Fibroblast of lung (primary cell): ENCODE measurements at regions not wholly inside any gene's neighbourhood (a gene's known extent, or its start where the extent isn't known, plus 50 kb on each side); places are given as distances from the start of the nearest gene placed in this dataset.

Source experiments
- CTCF ChIP-seq, 2 donors: IDR thresholded peaks in 1 of 2; conservative IDR thresholded peaks in 1 of 2; 1 replicate in 1 of 2; 2 replicates in 1 of 2; pipeline ENCODE4 v1.5.1; 2011 to 2012; ENCODE audit warnings: low read length in 2 of 2, control low read depth in 1 of 2, inconsistent platforms in 1 of 2, low read depth in 1 of 2, mild to moderate bottlenecking in 1 of 2
- EZH2 ChIP-seq: IDR thresholded peaks from 2 replicates; pipeline ENCODE4 v1.5.1; 2012; ENCODE audit warnings: low read length, control low read depth, mild to moderate bottlenecking; ENCODE audit errors: missing control alignments

GRCh38 chr1:47519491-47519890, 81.6 kb downstream of the FOXD2 start:
- no peak for TF ChIP-seq CTCF (conservative IDR thresholded peaks at IDR 0.05 in 1 of 2, IDR thresholded peaks at IDR 0.05 in 1 of 2; ENCODE audit: low read depth in 1 of 2, low read length in 2 of 2)
- TF ChIP-seq EZH2: no peak
